Right atrium auricular region (tissue), 2 donors: ENCODE measurements at regions not wholly inside any gene's neighbourhood (a gene's known extent, or its start where the extent isn't known, plus 50 kb on each side); places are given as distances from the start of the nearest gene placed in this dataset.

Experiments used
- DNase-seq: peaks from one replicate; pipeline ENCODE4 v3.0.0-alpha.2; 2019; ENCODE audit warnings: low spot score
- H3K27ac ChIP-seq, 2 donors: fragments of 200-600 bp; sonication (generic); 1 replicate in 1 of 2; 2 replicates in 1 of 2; pipeline ENCODE4 v1.5.1; 2016 to 2019
- H3K27me3 ChIP-seq, 2 donors: fragments of 200-600 bp; sonication (generic); one replicate each; pipeline versions ENCODE4 v1.5.1 to v1.6.0; 2017 to 2019
- H3K36me3 ChIP-seq: fragments of 200-600 bp; sonication (generic); one replicate; pipeline ENCODE4 v1.5.1; 2016
- H3K4me1 ChIP-seq, 2 donors: fragments of 200-600 bp; sonication (generic); one replicate each; pipeline versions ENCODE4 v1.5.1 to v1.6.0; 2017 to 2019
- H3K4me3 ChIP-seq, 2 donors: fragments of 200-600 bp; sonication (generic); 1 replicate in 1 of 2; 2 replicates in 1 of 2; pipeline ENCODE4 v1.5.1; 2017 to 2019; ENCODE audit warnings: mild to moderate bottlenecking in 1 of 2, moderate library complexity in 1 of 2
- H3K9me3 ChIP-seq, 2 donors: fragments of 200-600 bp; sonication (generic); one replicate each; pipeline ENCODE4 v1.5.1; 2019
- CTCF ChIP-seq, 2 donors: fragments of 200-600 bp; sonication (generic); IDR thresholded peaks; one replicate each; pipeline ENCODE4 v1.5.1; 2019; ENCODE audit warnings: antibody characterized with exemption in 2 of 2

GRCh38 chr12:113735131-113735530, 231.0 kb downstream of the RBM19 start:
- no peaks in the 10 kb centered on the region for H3K4me1 ChIP-seq
- H3K9me3 ChIP-seq: no peaks in the 10 kb centered on the region
- TF ChIP-seq CTCF (IDR thresholded peaks at IDR 0.05): no peak
- no peaks in the 10 kb centered on the region for H3K27me3 ChIP-seq
- no peaks in the 10 kb centered on the region for H3K36me3 ChIP-seq
- DNase-seq: no peak
- H3K27ac ChIP-seq: no peak overlapping the region
- no peak overlapping the region for H3K4me3 ChIP-seq

- H3K27me3 ChIP-seq: no peaks in the 10 kb centered on the region
- no peaks in the 10 kb centered on the region for H3K4me1 ChIP-seq
- H3K27ac ChIP-seq: no peak overlapping the region
- no peaks in the 10 kb centered on the region for H3K9me3 ChIP-seq
- DNase-seq: no peak
- no peaks in the 10 kb centered on the region for H3K36me3 ChIP-seq
- TF ChIP-seq CTCF (IDR thresholded peaks at IDR 0.05): no peak
- no peak overlapping the region for H3K4me3 ChIP-seq
These were observed 231.6 kb downstream of the RBM19 start for GRCh38 chr12:113734503-113734902.

DNA sequence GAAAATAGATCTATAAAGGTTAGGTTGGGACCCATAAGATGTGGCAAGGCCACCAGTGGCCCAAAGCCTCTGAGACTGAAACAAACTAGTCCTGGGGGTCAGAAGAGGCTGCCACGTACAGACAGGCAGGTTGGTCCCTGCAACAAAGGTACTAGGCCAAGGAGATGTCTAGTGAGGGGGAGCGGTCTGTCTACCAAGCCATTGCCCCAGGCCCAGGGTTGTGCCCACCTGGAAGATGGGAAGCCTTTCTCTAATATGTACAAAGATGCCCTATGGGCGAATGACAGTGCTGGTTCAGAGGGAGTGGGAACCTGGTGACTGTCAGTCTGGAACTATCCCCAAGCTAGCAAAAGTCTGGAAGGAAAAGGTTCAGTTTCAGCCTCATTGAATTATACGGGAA, 233.2 kb downstream of the RBM19 start:
- Histone ChIP-seq H3K9me3 (no peaks in the 10 kb centered on the region), H3K27ac (no peak overlapping the region), H3K4me3 (no peak overlapping the region), H3K27me3 (no peaks in the 10 kb centered on the region), H3K36me3 (no peaks in the 10 kb centered on the region), H3K4me1 (no peaks in the 10 kb centered on the region)
- no peak for TF ChIP-seq CTCF (IDR thresholded peaks at IDR 0.05)
- DNase-seq: no peak

- Histone ChIP-seq H3K36me3 (no peaks in the 10 kb centered on the region), H3K4me3 (no peak overlapping the region), H3K27ac (no peak overlapping the region), H3K9me3 (peaks cover 0 to 7% of the 10 kb centered on the region in 2 donors), H3K4me1 (no peaks in the 10 kb centered on the region), H3K27me3 (no peaks in the 10 kb centered on the region)
- TF ChIP-seq CTCF (IDR thresholded peaks at IDR 0.05): no peak
- no peak for DNase-seq
These were observed 238.5 kb downstream of the RBM19 start for GRCh38 chr12:113727651-113728061.

DNA sequence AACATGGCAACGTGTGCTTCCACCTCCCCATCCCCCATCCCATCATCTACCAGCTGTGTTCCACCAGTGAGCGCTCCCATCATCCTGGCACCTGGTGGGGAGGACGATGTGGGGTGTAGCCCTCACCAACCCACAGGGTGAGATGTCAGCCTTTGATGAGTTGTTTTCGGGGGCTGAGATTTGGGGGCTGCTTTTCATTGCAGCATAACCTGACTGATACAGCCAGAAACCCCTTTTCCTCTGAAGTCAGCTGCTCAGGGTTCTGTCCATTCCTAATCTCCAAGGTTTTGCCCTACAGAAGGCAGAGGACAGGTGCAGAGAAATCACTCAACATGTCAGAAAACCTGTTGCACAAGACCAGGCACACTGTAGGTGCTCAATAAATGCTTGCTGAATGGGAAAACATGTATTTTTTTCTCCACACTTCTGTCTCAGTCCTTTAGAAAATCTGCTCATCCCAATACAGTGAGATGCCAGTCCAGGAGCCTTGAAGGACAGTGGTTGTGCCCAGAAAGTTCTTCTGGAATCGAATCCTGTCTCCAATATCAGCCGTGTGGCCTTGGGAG, 239.8 kb downstream of the RBM19 start:
- H3K9me3 ChIP-seq: peaks cover 0 to 7% of the 10 kb centered on the region in 2 donors
- TF ChIP-seq CTCF (IDR thresholded peaks at IDR 0.05): no peak
- no peak overlapping the region for H3K4me3 ChIP-seq
- no peaks in the 10 kb centered on the region for H3K36me3 ChIP-seq
- no peak for DNase-seq
- H3K4me1 ChIP-seq: no peaks in the 10 kb centered on the region
- no peak overlapping the region for H3K27ac ChIP-seq
- no peaks in the 10 kb centered on the region for H3K27me3 ChIP-seq

GRCh38 chr12:113725557-113725876, 240.6 kb downstream of the RBM19 start:
- no peak for TF ChIP-seq CTCF (IDR thresholded peaks at IDR 0.05)
- H3K9me3 ChIP-seq: peaks cover 0 to 7% of the 10 kb centered on the region in 2 donors
- DNase-seq: no peak
- no peak overlapping the region for H3K27ac ChIP-seq
- no peaks in the 10 kb centered on the region for H3K36me3 ChIP-seq
- no peak overlapping the region for H3K4me3 ChIP-seq
- H3K27me3 ChIP-seq: no peaks in the 10 kb centered on the region
- H3K4me1 ChIP-seq: no peaks in the 10 kb centered on the region
